ENCODE measurements at regions not wholly inside any gene's neighbourhood (a gene's known extent, or its start where the extent isn't known, plus 50 kb on each side); places are given as distances from the start of the nearest gene placed in this dataset.

GRCh38 chr12:92000597-92000996 lies 145.0 kb downstream of the BTG1 start:
- Mint-ChIP-seq H3K27me3 (ENCODE audit: low read depth) (no peaks in the 10 kb centered on the region), H3K4me1 (peaks cover 16% of the 10 kb centered on the region), H3K9me3 (peaks cover 23% of the 10 kb centered on the region), H3K4me3 (no peak overlapping the region), H3K27ac (no peak overlapping the region), H3K36me3 (peaks cover 8% of the 10 kb centered on the region)
- TF ChIP-seq CTCF (IDR thresholded peaks at IDR 0.05; ENCODE audit: unreplicated experiment), result no peak
- DNase-seq (ENCODE audit: low spot score in 2 of 2, unreplicated experiment in 2 of 2), result no peak

- Mint-ChIP-seq H3K4me3 (no peak overlapping the region), H3K4me1 (peaks cover 16% of the 10 kb centered on the region), H3K36me3 (peaks cover 8% of the 10 kb centered on the region), H3K27ac (no peak overlapping the region), H3K9me3 (peaks cover 23% of the 10 kb centered on the region), H3K27me3 (ENCODE audit: low read depth) (no peaks in the 10 kb centered on the region)
- no peak for DNase-seq (ENCODE audit: low spot score in 2 of 2, unreplicated experiment in 2 of 2)
- no peak for TF ChIP-seq CTCF (IDR thresholded peaks at IDR 0.05; ENCODE audit: unreplicated experiment)
These were observed 145.8 kb downstream of the BTG1 start for GRCh38 chr12:91999823-92000222.

DNA sequence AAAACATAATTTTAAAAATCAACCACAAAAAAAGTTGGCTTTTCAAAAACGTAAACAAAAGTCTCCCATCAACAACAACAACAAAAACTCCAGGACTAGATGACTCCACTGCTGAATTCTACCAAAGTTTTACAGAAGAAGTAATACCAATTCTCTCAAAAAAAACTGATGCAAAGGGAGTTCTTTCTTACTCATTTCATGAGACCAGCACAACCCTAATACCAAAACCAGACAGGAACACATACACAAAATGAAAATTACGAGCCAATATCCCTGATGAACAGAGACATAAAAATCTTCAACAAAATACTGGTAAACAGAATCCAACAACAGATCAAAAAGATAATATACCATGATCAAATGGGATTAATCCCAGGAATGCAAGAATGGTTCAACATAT lies 147.3 kb downstream of the BTG1 start:
- no peak overlapping the region for H3K4me3 Mint-ChIP-seq
- H3K9me3 Mint-ChIP-seq, result peaks cover 23% of the 10 kb centered on the region

GRCh38 chr12:91994208-91994797 lies 151.3 kb downstream of the BTG1 start:
- Mint-ChIP-seq H3K27me3 (ENCODE audit: low read depth) (no peaks in the 10 kb centered on the region), H3K4me1 (peaks cover 9% of the 10 kb centered on the region), H3K9me3 (peaks cover 19% of the 10 kb centered on the region), H3K36me3 (peaks cover 5% of the 10 kb centered on the region), H3K4me3 (no peak overlapping the region), H3K27ac (no peak overlapping the region)
- no peak for TF ChIP-seq CTCF (IDR thresholded peaks at IDR 0.05; ENCODE audit: unreplicated experiment)
- no peak for DNase-seq (ENCODE audit: low spot score in 2 of 2, unreplicated experiment in 2 of 2)

More for the DNA sequence above, 147.3 kb downstream of the BTG1 start:
- no peak for DNase-seq (ENCODE audit: low spot score in 2 of 2, unreplicated experiment in 2 of 2)
- Mint-ChIP-seq H3K27ac (no peak overlapping the region), H3K4me1 (peaks cover 12% of the 10 kb centered on the region), H3K36me3 (peaks cover 8% of the 10 kb centered on the region), H3K27me3 (ENCODE audit: low read depth) (no peaks in the 10 kb centered on the region)
- TF ChIP-seq CTCF (IDR thresholded peaks at IDR 0.05; ENCODE audit: unreplicated experiment), result no peak

DNA sequence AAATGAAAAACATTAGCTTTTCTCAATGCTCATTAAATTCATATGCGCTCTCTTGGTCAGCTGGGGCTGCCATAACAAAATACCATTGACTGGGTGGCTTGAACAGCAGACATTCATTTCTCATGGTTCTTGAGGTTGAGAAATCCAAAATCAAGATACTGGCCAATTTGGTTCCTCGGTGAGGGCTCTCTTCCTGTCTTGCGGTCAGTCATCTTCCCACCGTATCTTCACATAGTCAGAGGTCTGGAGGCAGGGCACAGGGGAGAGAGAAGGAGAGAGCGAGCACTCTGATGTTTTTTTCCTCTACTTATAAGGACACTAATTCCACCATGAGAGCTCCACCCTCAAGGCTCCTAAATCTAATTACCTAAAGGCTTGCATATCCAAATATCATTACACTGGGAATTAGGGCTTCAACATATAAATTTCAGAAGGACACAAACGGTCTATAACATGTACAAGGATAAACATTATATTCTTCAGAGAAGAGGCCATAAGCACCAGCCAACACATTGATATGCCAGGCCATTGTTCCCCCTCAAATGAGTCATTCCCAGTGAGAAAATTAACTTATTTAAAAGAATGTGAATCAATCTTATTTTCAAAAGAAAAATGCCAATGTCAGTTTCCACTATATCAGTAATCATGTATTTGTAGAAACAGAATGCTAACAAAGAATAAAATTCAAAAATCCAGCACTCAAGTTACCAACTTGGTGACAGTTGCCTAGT lies 152.2 kb downstream of the BTG1 start:
- peaks cover 3% of the 10 kb centered on the region for H3K36me3 Mint-ChIP-seq
- H3K9me3 Mint-ChIP-seq, result peaks cover 14% of the 10 kb centered on the region
- H3K4me1 Mint-ChIP-seq, result peaks cover 9% of the 10 kb centered on the region
- H3K27ac Mint-ChIP-seq, result no peak overlapping the region
- DNase-seq (ENCODE audit: low spot score in 2 of 2, unreplicated experiment in 2 of 2), result no peak
- no peaks in the 10 kb centered on the region for H3K27me3 Mint-ChIP-seq (ENCODE audit: low read depth)
- no peak overlapping the region for H3K4me3 Mint-ChIP-seq
- no peak for TF ChIP-seq CTCF (IDR thresholded peaks at IDR 0.05; ENCODE audit: unreplicated experiment)

Measured in mesothelial cell of epicardium (in vitro differentiated cells).